ENCODE measurements at regions not wholly inside any gene's neighbourhood (a gene's known extent, or its start where the extent isn't known, plus 50 kb on each side); places are given as distances from the start of the nearest gene placed in this dataset.
"Not testable (repeated sequence)": the region's sequence is repeated elsewhere in the genome, so short reads cannot be mapped to it uniquely, and the experiment has no call there.

- no peak for DNase-seq (ENCODE audit: low read depth)
These were observed 164.3 kb upstream of the PABPC3 start for GRCh38 chr13:24931450-24932251.

GRCh38 chr13:24933106-24934023, 162.6 kb upstream of the PABPC3 start:
- DNase-seq (ENCODE audit: low read depth), result not testable (repeated sequence)

GRCh38 chr13:24934024-24934385, 161.9 kb upstream of the PABPC3 start:
- DNase-seq (ENCODE audit: low read depth), result not testable (repeated sequence)

GRCh38 chr13:24938966-24939365, 157.0 kb upstream of the PABPC3 start:
- no peak for DNase-seq (ENCODE audit: low read depth)

- not testable (repeated sequence) for DNase-seq (ENCODE audit: low read depth)
These were observed 154.8 kb upstream of the PABPC3 start for GRCh38 chr13:24941023-24941713.

- no peak for DNase-seq (ENCODE audit: low read depth)
These were observed 152.8 kb upstream of the PABPC3 start for GRCh38 chr13:24943136-24943535.

GRCh38 chr13:24944073-24944472, 151.9 kb upstream of the PABPC3 start:
- not testable (repeated sequence) for DNase-seq (ENCODE audit: low read depth)

- not testable (repeated sequence) for DNase-seq (ENCODE audit: low read depth)
These were observed 147.0 kb upstream of the PABPC3 start for GRCh38 chr13:24948977-24949376.

GRCh38 chr13:24950611-24951010, 145.3 kb upstream of the PABPC3 start:
- DNase-seq (ENCODE audit: low read depth), result not testable (repeated sequence)

GRCh38 chr13:24967970-24968369, 128.0 kb upstream of the PABPC3 start:
- DNase-seq (ENCODE audit: low read depth), result not testable (repeated sequence)

GRCh38 chr13:24968416-24968815, 127.5 kb upstream of the PABPC3 start:
- not testable (repeated sequence) for DNase-seq (ENCODE audit: low read depth)

- DNase-seq (ENCODE audit: low read depth), result not testable (repeated sequence)
These were observed 122.8 kb upstream of the PABPC3 start for GRCh38 chr13:24973102-24973501.

GRCh38 chr13:24981181-24981803, 114.6 kb upstream of the PABPC3 start:
- not testable (repeated sequence) for DNase-seq (ENCODE audit: low read depth)

- DNase-seq (ENCODE audit: low read depth), result no peak
These were observed 113.5 kb upstream of the PABPC3 start for GRCh38 chr13:24982333-24982999.

- DNase-seq (ENCODE audit: low read depth), result no peak
These were observed 112.8 kb upstream of the PABPC3 start for GRCh38 chr13:24983094-24983493.

- DNase-seq (ENCODE audit: low read depth), result no peak
These were observed 111.8 kb upstream of the PABPC3 start for GRCh38 chr13:24984134-24984533.

GRCh38 chr13:24985107-24985506, 110.8 kb upstream of the PABPC3 start:
- DNase-seq (ENCODE audit: low read depth), result no peak

- no peak for DNase-seq (ENCODE audit: low read depth)
These were observed 110.0 kb upstream of the PABPC3 start for GRCh38 chr13:24985896-24986295.

GRCh38 chr13:24986826-24987225, 109.1 kb upstream of the PABPC3 start:
- DNase-seq (ENCODE audit: low read depth), result no peak

- DNase-seq (ENCODE audit: low read depth), result not testable (repeated sequence)
These were observed 106.0 kb upstream of the PABPC3 start for GRCh38 chr13:24989959-24990358.

GRCh38 chr13:24992946-24993345, 103.0 kb upstream of the PABPC3 start:
- DNase-seq (ENCODE audit: low read depth), result not testable (repeated sequence)

Measured in stimulated activated CD8-positive, alpha-beta memory T cell treated with anti-CD3 and anti-CD28 coated beads, Interleukin-15, amount 100 ng/mL, for 24 hours (primary cell).